Endothelial cell of umbilical vein (primary cell): ENCODE measurements at regions not wholly inside any gene's neighbourhood (a gene's known extent, or its start where the extent isn't known, plus 50 kb on each side); places are given as distances from the start of the nearest gene placed in this dataset.

Experiments used
- BruUV-seq: library from RNA; stranded (reverse); fragments of 400-500 nt; replicated peaks from 2 replicates; lab custom pipeline; 2021; lab: Mats Ljungman, UMichigan
- CTCF ChIA-PET: fragments of 300-600, 350-600 bp; sonication (Branson Sonifier 250); formaldehyde crosslinking; loops from one replicate; lab custom pipeline; 2021; ENCODE audit warnings: antibody characterized with exemption, inconsistent platforms; lab: Charles Lee
- POLR2A ChIA-PET: fragments of 300-600, 350-600 bp; sonication (Branson Sonifier 250); formaldehyde crosslinking; loops from one replicate; lab custom pipeline; 2021; ENCODE audit warnings: antibody characterized with exemption, inconsistent platforms; lab: Charles Lee
- DNase-seq: peaks from one replicate; pipeline ENCODE4 v3.0.0-alpha.2; 2011; ENCODE audit warnings: low read depth, low spot score
- FAIRE-seq: peaks from 2 replicates; lab custom pipeline; 2011; peaks lifted over from hg19 to GRCh38; lab: Jason Lieb, UNC
- H2AFZ ChIP-seq: 2 replicates; pipeline ENCODE4 v1.6.0; 2012; ENCODE audit warnings: low read depth, low read length, control low read depth, inconsistent platforms
- H3K27ac ChIP-seq: 2 replicates; pipeline ENCODE4 v1.5.1; 2011; ENCODE audit warnings: low read depth, mild to moderate bottlenecking, control low read depth, low read length, moderate library complexity; ENCODE audit not compliant: insufficient read depth
- H3K27me3 ChIP-seq, 2 experiments: 2 replicates each; pipeline versions ENCODE4 v1.6.0 to v1.6.1; 2011; ENCODE audit warnings: low read length in 2 of 2, mixed read lengths in 1 of 2; ENCODE audit not compliant: control insufficient read depth in 2 of 2, insufficient read depth in 2 of 2
- H3K36me3 ChIP-seq, 2 experiments: 2 replicates in 1 of 2; 3 replicates in 1 of 2; pipeline ENCODE4 v1.5.1; 2011; ENCODE audit warnings: low read length in 2 of 2, mild to moderate bottlenecking in 1 of 2, moderate library complexity in 1 of 2; ENCODE audit not compliant: control insufficient read depth in 2 of 2, insufficient read depth in 2 of 2; ENCODE audit errors: extremely low read depth in 1 of 2
- H3K4me1 ChIP-seq: 3 replicates; pipeline ENCODE4 v1.5.1; 2011; ENCODE audit warnings: mild to moderate bottlenecking, low read length; ENCODE audit not compliant: control insufficient read depth, insufficient read depth; ENCODE audit errors: extremely low read depth
- H3K4me2 ChIP-seq: 2 replicates; pipeline ENCODE4 v1.6.1; 2011; ENCODE audit warnings: low read length, control low read depth, mixed read lengths; ENCODE audit not compliant: insufficient read depth
- H3K4me3 ChIP-seq, 3 experiments: fragments of 200-600 bp in 1 of 3; sonication (generic), shearing (Covaris generic) in 1 of 3; replicated peaks in 1 of 3; 2 replicates each; pipeline ENCODE4 v1.5.1; 2011 to 2016; ENCODE audit warnings: control low read depth in 3 of 3, low read length in 3 of 3, mild to moderate bottlenecking in 2 of 3, inconsistent platforms in 1 of 3, low read depth in 1 of 3, moderate library complexity in 1 of 3; ENCODE audit not compliant: insufficient read depth in 1 of 3
- H3K79me2 ChIP-seq: 2 replicates; pipeline ENCODE4 v1.6.0; 2012; ENCODE audit warnings: low read length, inconsistent platforms; ENCODE audit not compliant: control insufficient read depth, insufficient read depth
- H3K9ac ChIP-seq: replicated peaks from 2 replicates; pipeline ENCODE3; 2011; ENCODE audit warnings: low read length, control low read depth; ENCODE audit not compliant: insufficient read depth; ENCODE audit errors: extremely low read depth
- H3K9me1 ChIP-seq: replicated peaks from 3 replicates; pipeline ENCODE4 v1.6.0; 2011; ENCODE audit warnings: mild to moderate bottlenecking, low read length; ENCODE audit not compliant: control insufficient read depth, insufficient read depth; ENCODE audit errors: extremely low read depth
- H3K9me3 ChIP-seq: replicated peaks from 2 replicates; pipeline ENCODE4 v1.5.1; 2012; ENCODE audit warnings: low read length, inconsistent platforms; ENCODE audit not compliant: control insufficient read depth, insufficient read depth
- H4K20me1 ChIP-seq: replicated peaks from 2 replicates; pipeline ENCODE3; 2011; ENCODE audit warnings: mild to moderate bottlenecking, low read length; ENCODE audit not compliant: control insufficient read depth, insufficient read depth; ENCODE audit errors: extremely low read depth
- EZH2 ChIP-seq: IDR thresholded peaks from 2 replicates; pipeline ENCODE4 v1.6.1; 2012; ENCODE audit warnings: borderline replicate concordance, low read depth, mild to moderate bottlenecking, moderate library complexity, low read length, inconsistent platforms; ENCODE audit not compliant: severe bottlenecking
- FOS ChIP-seq: IDR thresholded peaks from 2 replicates; pipeline ENCODE4 v1.6.1; 2011; ENCODE audit warnings: mild to moderate bottlenecking, low read length, moderate library complexity, borderline replicate concordance; ENCODE audit not compliant: insufficient read depth
- GATA2 ChIP-seq: IDR thresholded peaks from 2 replicates; pipeline ENCODE4 v1.7.0; 2011; ENCODE audit warnings: low read depth, mild to moderate bottlenecking, moderate library complexity, mixed read lengths, low read length; ENCODE audit not compliant: insufficient read length, insufficient read depth
- JUN ChIP-seq: IDR thresholded peaks from 2 replicates; pipeline ENCODE4 v1.6.1; 2011; ENCODE audit warnings: borderline replicate concordance, low read depth; ENCODE audit not compliant: insufficient read length, insufficient read depth
- MAX ChIP-seq: IDR thresholded peaks from 2 replicates; pipeline ENCODE4 v1.6.1; 2011; ENCODE audit not compliant: insufficient read depth, insufficient read length
- MYC ChIP-seq: IDR thresholded peaks from one replicate; pipeline ENCODE4 v1.6.1; 2011; ENCODE audit warnings: mild to moderate bottlenecking, low read depth, low read length
- POLR2A ChIP-seq: IDR thresholded peaks from 2 replicates; pipeline ENCODE4 v1.6.1; 2012; ENCODE audit warnings: low read depth, mild to moderate bottlenecking, control low read depth, low read length
- POLR2AphosphoS5 ChIP-seq: IDR thresholded peaks from 2 replicates; pipeline ENCODE4 v1.6.1; 2012; ENCODE audit warnings: low read depth, mild to moderate bottlenecking, control low read depth, low read length, moderate library complexity; ENCODE audit not compliant: insufficient read depth
- dilution Hi-C: fragments of 300-500 bp; cut with MboI; formaldehyde crosslinking; loops from one replicate; pipeline ENCODE4 v1.15.0; 2019; ENCODE audit warnings: low sequenced_read_pairs; ENCODE audit not compliant: extremely low pct_ligation_motif_present
- intact Hi-C: fragments of 100-400 bp; cut with micrococcal nuclease; formaldehyde crosslinking; loops from one replicate; pipeline ENCODE4 v1.10.0; 2022
- TF ChIP-seq, protein P1 (sequence below), 2 donors: IDR thresholded peaks; 1 replicate in 1 of 2; 2 replicates in 1 of 2; pipeline ENCODE4 v1.5.1; 2011; ENCODE audit warnings: low read length in 2 of 2, mild to moderate bottlenecking in 2 of 2, moderate library complexity in 2 of 2, control low read depth in 1 of 2, inconsistent platforms in 1 of 2, low read depth in 1 of 2; ENCODE audit not compliant: insufficient read depth in 1 of 2; ENCODE audit errors: extremely low read depth in 1 of 2

DNA sequence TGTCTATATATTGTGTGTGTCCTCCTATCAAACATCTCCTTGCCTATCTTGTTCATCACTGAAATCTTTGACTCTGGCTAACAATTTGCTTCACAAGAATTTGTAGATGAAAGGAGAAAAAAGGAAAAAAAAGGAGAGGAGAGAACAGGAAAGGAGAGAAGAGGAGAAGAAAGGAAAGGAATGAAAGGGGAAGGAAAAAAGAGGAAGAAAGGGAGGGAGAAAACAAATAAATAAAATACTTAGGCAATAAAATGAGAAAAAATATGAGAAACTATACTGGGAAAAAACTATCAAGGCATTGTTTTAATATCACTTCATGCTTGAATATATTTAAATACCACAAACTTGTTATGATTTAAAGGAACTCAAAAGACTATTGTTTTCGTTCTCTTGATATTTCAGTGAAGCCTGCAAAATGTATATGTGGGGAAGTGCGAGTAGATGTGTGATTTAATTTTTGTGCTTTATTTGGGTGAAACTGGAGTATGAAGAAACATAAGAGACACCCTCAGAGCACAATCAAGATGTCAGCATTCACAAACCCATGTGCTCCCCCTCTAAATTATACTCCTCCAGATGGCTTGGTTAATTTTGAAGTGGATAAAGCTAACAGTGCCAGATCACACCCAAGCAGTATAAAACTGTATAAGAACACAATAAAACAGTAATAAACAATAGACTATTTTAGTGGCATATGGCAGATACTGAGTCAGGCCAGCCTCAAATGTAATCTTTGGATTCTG is 205.7 kb upstream of the SAMSN1 start:
- no TSS peak for BruUV-seq
- Histone ChIP-seq H3K36me3 (no peaks in the 10 kb centered on the region), H3K27ac (no peak overlapping the region), H3K4me1 (no peaks in the 10 kb centered on the region), H3K9ac (no peak overlapping the region), H3K79me2 (no peaks in the 10 kb centered on the region), H4K20me1 (no peaks in the 10 kb centered on the region), H3K4me2 (no peak overlapping the region), H3K9me1 (no peaks in the 10 kb centered on the region), H3K27me3 (no peaks in the 10 kb centered on the region), H3K4me3 (no peak overlapping the region), H2AFZ (no peak overlapping the region), H3K9me3 (no peaks in the 10 kb centered on the region)
- dilution Hi-C loops (no loop called here), intact Hi-C loops (no loop called here)
- POLR2A ChIA-PET: no interaction called here
- FAIRE-seq: no peak
- DNase-seq: no peak
- TF ChIP-seq POLR2AphosphoS5 (no peak), FOS (no peak), GATA2 (no peak), JUN (no peak), MYC (no peak), EZH2 (no peak), MAX (no peak), POLR2A (no peak)
- TF ChIP-seq, protein P1, sequence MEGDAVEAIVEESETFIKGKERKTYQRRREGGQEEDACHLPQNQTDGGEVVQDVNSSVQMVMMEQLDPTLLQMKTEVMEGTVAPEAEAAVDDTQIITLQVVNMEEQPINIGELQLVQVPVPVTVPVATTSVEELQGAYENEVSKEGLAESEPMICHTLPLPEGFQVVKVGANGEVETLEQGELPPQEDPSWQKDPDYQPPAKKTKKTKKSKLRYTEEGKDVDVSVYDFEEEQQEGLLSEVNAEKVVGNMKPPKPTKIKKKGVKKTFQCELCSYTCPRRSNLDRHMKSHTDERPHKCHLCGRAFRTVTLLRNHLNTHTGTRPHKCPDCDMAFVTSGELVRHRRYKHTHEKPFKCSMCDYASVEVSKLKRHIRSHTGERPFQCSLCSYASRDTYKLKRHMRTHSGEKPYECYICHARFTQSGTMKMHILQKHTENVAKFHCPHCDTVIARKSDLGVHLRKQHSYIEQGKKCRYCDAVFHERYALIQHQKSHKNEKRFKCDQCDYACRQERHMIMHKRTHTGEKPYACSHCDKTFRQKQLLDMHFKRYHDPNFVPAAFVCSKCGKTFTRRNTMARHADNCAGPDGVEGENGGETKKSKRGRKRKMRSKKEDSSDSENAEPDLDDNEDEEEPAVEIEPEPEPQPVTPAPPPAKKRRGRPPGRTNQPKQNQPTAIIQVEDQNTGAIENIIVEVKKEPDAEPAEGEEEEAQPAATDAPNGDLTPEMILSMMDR (IDR thresholded peaks at IDR 0.05; ENCODE audit: extremely low read depth in 1 of 2, insufficient read depth in 1 of 2, low read depth in 1 of 2, low read length in 2 of 2): no peak
- CTCF ChIA-PET: no interaction called here
